GM18519 (cell line): ENCODE measurements at regions not wholly inside any gene's neighbourhood (a gene's known extent, or its start where the extent isn't known, plus 50 kb on each side); places are given as distances from the start of the nearest gene placed in this dataset.

Experiments used
- ATAC-seq: cut with Tn5 transposase; IDR thresholded peaks from one replicate; pipeline ENCODE4 v1.9.1; 2021; ENCODE audit warnings: mild to moderate bottlenecking, moderate library complexity; ENCODE audit not compliant: unreplicated experiment, low FRiP score

GRCh38 chr1:95369985-95370690 is 136.1 kb downstream of the RWDD3 start:
- no peak for ATAC-seq

GRCh38 chr1:95370691-95371562 is 136.9 kb downstream of the RWDD3 start:
- ATAC-seq: no peak

GRCh38 chr1:95371666-95372282 is 137.8 kb downstream of the RWDD3 start:
- ATAC-seq: no peak

- no peak for ATAC-seq
Observed at GRCh38 chr1:95375174-95375573, 141.2 kb downstream of the RWDD3 start.

- ATAC-seq: no peak
Observed at GRCh38 chr1:95380909-95381308, 146.9 kb downstream of the RWDD3 start.

- ATAC-seq: no peak
Observed at GRCh38 chr1:95382000-95382786, 148.2 kb downstream of the RWDD3 start.

- no peak for ATAC-seq
Observed at GRCh38 chr1:95383111-95383510, 149.1 kb downstream of the RWDD3 start.

- ATAC-seq: no peak
Observed at GRCh38 chr1:95384567-95384966, 150.6 kb downstream of the RWDD3 start.

- no peak for ATAC-seq
Observed at GRCh38 chr1:95386371-95386770, 152.4 kb downstream of the RWDD3 start.

GRCh38 chr1:95386915-95387314 is 152.9 kb downstream of the RWDD3 start:
- no peak for ATAC-seq

GRCh38 chr1:95388031-95388430 is 154.0 kb downstream of the RWDD3 start:
- ATAC-seq: no peak

GRCh38 chr1:95393434-95393833 is 159.4 kb downstream of the RWDD3 start:
- ATAC-seq: no peak

- ATAC-seq: no peak
Observed at GRCh38 chr1:95396557-95396956, 162.5 kb downstream of the RWDD3 start.

- no peak for ATAC-seq
Observed at GRCh38 chr1:95402780-95403179, 168.8 kb downstream of the RWDD3 start.

GRCh38 chr1:95406279-95406678 is 172.3 kb downstream of the RWDD3 start:
- no peak for ATAC-seq

- ATAC-seq: no peak
Observed at GRCh38 chr1:95407131-95407885, 173.3 kb downstream of the RWDD3 start.

GRCh38 chr1:95407886-95408291 is 173.9 kb downstream of the RWDD3 start:
- ATAC-seq: no peak

- no peak for ATAC-seq
Observed at GRCh38 chr1:95408507-95409136, 174.6 kb downstream of the RWDD3 start.

- ATAC-seq: no peak
Observed at GRCh38 chr1:95409276-95409675, 175.3 kb downstream of the RWDD3 start.
